Activated naive CD8-positive, alpha-beta T cell treated with anti-CD3 and anti-CD28 coated beads, Interleukin-2, amount 10 ng/mL, durations not matched to agents 7 days and 5 days (primary cell): ENCODE measurements at regions not wholly inside any gene's neighbourhood (a gene's known extent, or its start where the extent isn't known, plus 50 kb on each side); places are given as distances from the start of the nearest gene placed in this dataset.
A peak's percentile ranks its signal among the peaks of the same experiment; 100 is the strongest.
"Not testable (repeated sequence)": the region's sequence is repeated elsewhere in the genome, so short reads cannot be mapped to it uniquely, and the experiment has no call there.

Source experiments
- ATAC-seq: fragments of 150-1000 bp; cut with Tn5 transposase; one replicate; pipeline ENCODE4 v1.10.0; 2021; ENCODE audit warnings: low read depth, moderate library complexity
- POLR2A ChIA-PET: fragments of 350-600 bp; sonication (Branson Sonifier 250); formaldehyde crosslinking; loops from one replicate; lab custom pipeline; 2021; ENCODE audit warnings: antibody characterized with exemption; lab: Charles Lee
- DNase-seq: peaks from one replicate; pipeline ENCODE4 v3.0.0; 2021
- H3K27ac Mint-ChIP-seq: one replicate; pipeline ENCODE4 v1.8.0; 2022; ENCODE audit warnings: mild to moderate bottlenecking, mixed read lengths
- H3K27me3 Mint-ChIP-seq: one replicate; pipeline ENCODE4 v1.8.0; 2022; ENCODE audit warnings: mild to moderate bottlenecking, moderate library complexity, mixed read lengths
- H3K36me3 Mint-ChIP-seq: one replicate; pipeline ENCODE4 v1.8.0; 2021; ENCODE audit warnings: mild to moderate bottlenecking, mixed read lengths
- H3K4me1 Mint-ChIP-seq: one replicate; pipeline ENCODE4 v1.8.0; 2021; ENCODE audit warnings: mixed read lengths
- H3K4me3 Mint-ChIP-seq: one replicate; pipeline ENCODE4 v1.8.0; 2022; ENCODE audit warnings: mild to moderate bottlenecking, moderate library complexity, mixed read lengths
- H3K9me3 Mint-ChIP-seq: one replicate; pipeline ENCODE4 v1.8.0; 2021; ENCODE audit warnings: mixed read lengths

- H3K4me3 Mint-ChIP-seq, result peak overlapping the region; percentile 25
- ATAC-seq, H3K36me3 Mint-ChIP-seq, H3K9me3 Mint-ChIP-seq, H3K4me1 Mint-ChIP-seq, POLR2A ChIA-PET, DNase-seq: not testable (repeated sequence)
- H3K27ac Mint-ChIP-seq, result peak overlapping the region; percentile 73
- H3K27me3 Mint-ChIP-seq, result peaks cover 38% of the 10 kb centered on the region
Observed at GRCh38 chr6:26756067-26756805, 96.7 kb upstream of the ZNF322 start.

- H3K9me3 Mint-ChIP-seq, H3K27me3 Mint-ChIP-seq, H3K4me3 Mint-ChIP-seq, H3K27ac Mint-ChIP-seq, ATAC-seq, DNase-seq, H3K36me3 Mint-ChIP-seq, POLR2A ChIA-PET, H3K4me1 Mint-ChIP-seq: not testable (repeated sequence)
Observed at GRCh38 chr6:26766203-26766902, 106.8 kb upstream of the ZNF322 start.

- ATAC-seq, H3K9me3 Mint-ChIP-seq, DNase-seq, H3K36me3 Mint-ChIP-seq, POLR2A ChIA-PET, H3K4me1 Mint-ChIP-seq, H3K4me3 Mint-ChIP-seq, H3K27me3 Mint-ChIP-seq, H3K27ac Mint-ChIP-seq: not testable (repeated sequence)
Observed at GRCh38 chr6:26770941-26771666, 111.6 kb upstream of the ZNF322 start.

GRCh38 chr6:26773414-26773813, 113.9 kb upstream of the ZNF322 start:
- H3K9me3 Mint-ChIP-seq, ATAC-seq, POLR2A ChIA-PET, H3K27ac Mint-ChIP-seq, H3K4me3 Mint-ChIP-seq, H3K27me3 Mint-ChIP-seq, DNase-seq, H3K4me1 Mint-ChIP-seq, H3K36me3 Mint-ChIP-seq: not testable (repeated sequence)

- H3K27me3 Mint-ChIP-seq, H3K4me3 Mint-ChIP-seq, H3K4me1 Mint-ChIP-seq, H3K9me3 Mint-ChIP-seq, H3K36me3 Mint-ChIP-seq, ATAC-seq, DNase-seq, H3K27ac Mint-ChIP-seq, POLR2A ChIA-PET: not testable (repeated sequence)
Observed at GRCh38 chr6:26780563-26780962, 121.0 kb upstream of the ZNF322 start.

- H3K4me1 Mint-ChIP-seq, H3K36me3 Mint-ChIP-seq: not testable (repeated sequence)
Observed at GRCh38 chr6:26795474-26796307, 136.1 kb upstream of the ZNF322 start.

GRCh38 chr6:26799903-26800633, 140.5 kb upstream of the ZNF322 start:
- H3K4me1 Mint-ChIP-seq, H3K4me3 Mint-ChIP-seq, POLR2A ChIA-PET, ATAC-seq, DNase-seq, H3K27me3 Mint-ChIP-seq, H3K9me3 Mint-ChIP-seq, H3K27ac Mint-ChIP-seq, H3K36me3 Mint-ChIP-seq: not testable (repeated sequence)

More at GRCh38 chr6:26795474-26796307, 136.1 kb upstream of the ZNF322 start:
- H3K4me3 Mint-ChIP-seq, ATAC-seq, DNase-seq, POLR2A ChIA-PET, H3K27ac Mint-ChIP-seq, H3K27me3 Mint-ChIP-seq, H3K9me3 Mint-ChIP-seq: not testable (repeated sequence)

GRCh38 chr6:26803762-26804161, 144.2 kb upstream of the ZNF322 start:
- POLR2A ChIA-PET, ATAC-seq, H3K4me1 Mint-ChIP-seq, H3K9me3 Mint-ChIP-seq, H3K36me3 Mint-ChIP-seq, DNase-seq, H3K4me3 Mint-ChIP-seq, H3K27ac Mint-ChIP-seq, H3K27me3 Mint-ChIP-seq: not testable (repeated sequence)

- POLR2A ChIA-PET, H3K9me3 Mint-ChIP-seq, H3K4me1 Mint-ChIP-seq, H3K36me3 Mint-ChIP-seq, H3K27me3 Mint-ChIP-seq, H3K4me3 Mint-ChIP-seq, ATAC-seq, DNase-seq, H3K27ac Mint-ChIP-seq: not testable (repeated sequence)
Observed at GRCh38 chr6:26811486-26812116, 152.1 kb upstream of the ZNF322 start.

GRCh38 chr6:26818640-26819225, 159.2 kb upstream of the ZNF322 start:
- H3K4me1 Mint-ChIP-seq, H3K4me3 Mint-ChIP-seq, ATAC-seq, POLR2A ChIA-PET, H3K27me3 Mint-ChIP-seq, H3K9me3 Mint-ChIP-seq, H3K27ac Mint-ChIP-seq, DNase-seq, H3K36me3 Mint-ChIP-seq: not testable (repeated sequence)

GRCh38 chr6:26827965-26828364, 168.4 kb upstream of the ZNF322 start:
- H3K4me3 Mint-ChIP-seq, H3K4me1 Mint-ChIP-seq, H3K27me3 Mint-ChIP-seq, POLR2A ChIA-PET, ATAC-seq, H3K27ac Mint-ChIP-seq, DNase-seq, H3K36me3 Mint-ChIP-seq, H3K9me3 Mint-ChIP-seq: not testable (repeated sequence)

GRCh38 chr6:26829480-26829879, 169.9 kb upstream of the ZNF322 start:
- H3K4me3 Mint-ChIP-seq, DNase-seq, H3K4me1 Mint-ChIP-seq, POLR2A ChIA-PET, H3K36me3 Mint-ChIP-seq, H3K27me3 Mint-ChIP-seq, H3K27ac Mint-ChIP-seq, ATAC-seq, H3K9me3 Mint-ChIP-seq: not testable (repeated sequence)
